ENCODE measurements at regions not wholly inside any gene's neighbourhood (a gene's known extent, or its start where the extent isn't known, plus 50 kb on each side); places are given as distances from the start of the nearest gene placed in this dataset.

DNA sequence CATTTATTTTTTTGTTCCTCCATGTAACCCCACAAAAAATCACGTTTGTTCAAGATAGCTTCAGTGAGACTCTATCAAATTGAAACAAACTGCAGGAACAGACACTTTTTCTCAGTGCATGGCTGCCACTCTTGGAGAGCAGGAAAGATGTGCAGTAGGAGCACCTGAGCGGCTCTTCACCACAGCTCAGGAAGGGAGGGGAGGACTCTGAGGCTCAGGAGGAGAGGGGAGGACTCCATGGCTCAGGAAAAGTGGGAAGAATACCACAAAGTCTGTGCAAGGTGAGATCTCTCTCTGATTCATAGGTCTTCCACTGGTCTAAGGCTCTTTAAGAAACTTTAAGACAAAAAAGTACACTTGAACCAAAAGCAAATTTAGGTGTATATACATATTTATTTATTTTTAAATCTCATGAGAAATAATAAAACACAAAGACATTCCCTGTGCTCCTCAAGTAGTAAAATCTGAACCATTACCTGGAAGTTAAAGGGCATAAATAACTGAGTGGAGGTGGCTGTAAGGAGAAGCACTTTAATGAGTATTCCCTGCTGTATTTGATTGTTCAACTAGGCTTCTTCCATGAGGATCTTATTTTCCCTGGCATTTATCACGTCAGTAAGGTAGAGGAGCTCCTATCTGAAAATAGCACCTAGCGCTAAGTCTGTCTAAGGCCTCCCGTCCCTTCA is 69.2 kb upstream of the CCN6 start:
- 66 to 80% methylated on average over 5 of the region's 5 CpGs for WGBS, 2 donors
- TF ChIP-seq, protein P1, sequence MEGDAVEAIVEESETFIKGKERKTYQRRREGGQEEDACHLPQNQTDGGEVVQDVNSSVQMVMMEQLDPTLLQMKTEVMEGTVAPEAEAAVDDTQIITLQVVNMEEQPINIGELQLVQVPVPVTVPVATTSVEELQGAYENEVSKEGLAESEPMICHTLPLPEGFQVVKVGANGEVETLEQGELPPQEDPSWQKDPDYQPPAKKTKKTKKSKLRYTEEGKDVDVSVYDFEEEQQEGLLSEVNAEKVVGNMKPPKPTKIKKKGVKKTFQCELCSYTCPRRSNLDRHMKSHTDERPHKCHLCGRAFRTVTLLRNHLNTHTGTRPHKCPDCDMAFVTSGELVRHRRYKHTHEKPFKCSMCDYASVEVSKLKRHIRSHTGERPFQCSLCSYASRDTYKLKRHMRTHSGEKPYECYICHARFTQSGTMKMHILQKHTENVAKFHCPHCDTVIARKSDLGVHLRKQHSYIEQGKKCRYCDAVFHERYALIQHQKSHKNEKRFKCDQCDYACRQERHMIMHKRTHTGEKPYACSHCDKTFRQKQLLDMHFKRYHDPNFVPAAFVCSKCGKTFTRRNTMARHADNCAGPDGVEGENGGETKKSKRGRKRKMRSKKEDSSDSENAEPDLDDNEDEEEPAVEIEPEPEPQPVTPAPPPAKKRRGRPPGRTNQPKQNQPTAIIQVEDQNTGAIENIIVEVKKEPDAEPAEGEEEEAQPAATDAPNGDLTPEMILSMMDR (IDR thresholded peaks at IDR 0.05) = no peak
- TF ChIP-seq POLR2A (IDR thresholded peaks at IDR 0.05) = no peak
- Histone ChIP-seq H3K9me3 (no peaks in the 10 kb centered on the region), H3K36me3 (no peaks in the 10 kb centered on the region), H3K4me3 (no peak overlapping the region), H3K4me1 (peaks cover 21 to 62% (median 25%) of the 10 kb centered on the region in 3 donors), H3K27ac (peak overlapping the region; percentile 34 to 66 (median 64)), H3K27me3 (no peaks in the 10 kb centered on the region)
- intact Hi-C loops (cut with DNase I) = no loop called here
- DNase-seq = no peak

DNA sequence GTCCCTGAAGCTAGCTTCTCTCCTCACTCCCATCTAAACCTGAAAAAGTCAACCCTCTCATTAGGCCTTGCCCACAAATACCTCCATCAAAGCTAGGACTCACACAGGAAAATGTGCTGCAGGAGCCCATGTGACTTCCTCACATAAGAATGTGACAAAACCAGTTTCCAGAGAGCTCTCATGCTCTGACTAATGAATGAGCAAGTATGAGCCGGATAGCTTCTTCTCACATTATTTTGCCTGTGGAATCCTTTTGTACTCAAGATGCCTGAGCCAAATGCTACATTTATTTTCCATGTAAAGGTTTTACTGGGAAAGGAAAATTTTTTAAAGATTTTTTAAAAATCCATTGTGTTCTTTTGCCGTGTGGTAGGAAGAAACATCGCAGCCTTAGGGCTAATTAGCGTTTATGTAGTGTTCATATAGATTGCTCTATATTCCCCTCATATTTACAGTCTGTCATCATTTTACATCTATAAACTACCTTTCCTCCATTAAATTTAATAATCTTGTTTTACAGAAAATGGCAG is 68.6 kb upstream of the CCN6 start:
- Histone ChIP-seq H3K27ac (peak overlapping the region; percentile 62 to 71 (median 68)), H3K4me1 (peaks cover 21 to 62% (median 25%) of the 10 kb centered on the region in 3 donors), H3K9me3 (no peaks in the 10 kb centered on the region), H3K4me3 (no peak overlapping the region), H3K27me3 (no peaks in the 10 kb centered on the region), H3K36me3 (no peaks in the 10 kb centered on the region)
- 29 to 60% methylated on average over 4 of the region's 4 CpGs for WGBS, 2 donors
- no peak for DNase-seq
- TF ChIP-seq POLR2A (IDR thresholded peaks at IDR 0.05) = no peak
- TF ChIP-seq, protein P1 (IDR thresholded peaks at IDR 0.05) = peak in 1 of 6 experiments; percentile 5
- intact Hi-C loops (cut with DNase I) = no loop called here

DNA sequence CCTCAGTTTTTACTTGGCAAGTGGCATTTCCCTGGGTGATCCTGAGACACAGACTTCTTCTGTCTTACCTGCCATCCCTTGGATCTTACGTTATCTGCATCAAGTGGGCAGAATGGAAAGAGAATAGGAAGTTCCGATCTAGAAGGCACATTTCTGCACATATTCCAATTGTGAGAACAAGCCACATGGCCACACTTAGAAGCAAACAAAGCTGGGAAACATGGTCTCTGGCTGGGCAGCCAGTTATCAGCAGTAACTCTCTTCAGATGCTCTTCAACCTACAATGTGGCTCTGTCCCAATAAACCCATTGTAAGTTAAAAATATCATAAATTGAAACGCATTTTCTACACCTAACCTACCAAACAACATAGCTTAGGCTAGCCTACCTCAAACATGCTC is 67.3 kb upstream of the CCN6 start:
- Histone ChIP-seq H3K36me3 (no peaks in the 10 kb centered on the region), H3K4me1 (peaks cover 21 to 62% (median 25%) of the 10 kb centered on the region in 3 donors), H3K9me3 (no peaks in the 10 kb centered on the region), H3K27ac (no peak overlapping the region), H3K4me3 (no peak overlapping the region), H3K27me3 (no peaks in the 10 kb centered on the region)
- TF ChIP-seq, protein P1 (IDR thresholded peaks at IDR 0.05) = no peak
- no peak for TF ChIP-seq POLR2A (IDR thresholded peaks at IDR 0.05)
- 89 to 97% methylated on average over 3 of the region's 3 CpGs for WGBS, 2 donors
- DNase-seq = no peak
- intact Hi-C loops (cut with DNase I) = no loop called here

DNA sequence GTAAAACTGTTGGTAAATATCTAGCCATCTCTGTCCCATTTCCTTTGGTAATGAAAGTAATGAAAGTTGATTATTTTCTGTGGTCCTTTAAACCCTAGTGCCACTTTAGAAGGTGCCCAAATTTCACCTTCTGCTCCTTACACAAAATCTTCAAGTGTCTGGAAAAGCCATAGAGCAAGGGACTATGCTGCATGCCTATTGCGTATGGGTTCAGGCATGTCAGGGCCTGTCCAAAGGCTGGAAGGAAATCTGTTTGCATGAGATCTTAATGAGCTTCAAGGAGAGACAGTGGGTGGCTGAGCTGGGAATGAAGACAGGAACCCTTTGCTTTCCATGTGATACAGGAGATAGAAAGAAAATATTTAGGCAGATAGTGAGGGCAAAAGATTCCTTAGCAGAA is 66.6 kb upstream of the CCN6 start:
- H3K9me3 ChIP-seq = no peaks in the 10 kb centered on the region
- no peaks in the 10 kb centered on the region for H3K27me3 ChIP-seq
- intact Hi-C loops (cut with DNase I) = no loop called here
- no peak overlapping the region for H3K4me3 ChIP-seq
- whole genome bisulfite sequencing, 2 donors = 43 to 45% methylated on average over 1 of the region's 1 CpG
- peaks cover 21 to 61% (median 25%) of the 10 kb centered on the region in 3 donors for H3K4me1 ChIP-seq
- TF ChIP-seq, protein P1 (IDR thresholded peaks at IDR 0.05) = no peak
- no peak for TF ChIP-seq POLR2A (IDR thresholded peaks at IDR 0.05)
- H3K27ac ChIP-seq = no peak overlapping the region
- no peaks in the 10 kb centered on the region for H3K36me3 ChIP-seq
- DNase-seq = no peak

DNA sequence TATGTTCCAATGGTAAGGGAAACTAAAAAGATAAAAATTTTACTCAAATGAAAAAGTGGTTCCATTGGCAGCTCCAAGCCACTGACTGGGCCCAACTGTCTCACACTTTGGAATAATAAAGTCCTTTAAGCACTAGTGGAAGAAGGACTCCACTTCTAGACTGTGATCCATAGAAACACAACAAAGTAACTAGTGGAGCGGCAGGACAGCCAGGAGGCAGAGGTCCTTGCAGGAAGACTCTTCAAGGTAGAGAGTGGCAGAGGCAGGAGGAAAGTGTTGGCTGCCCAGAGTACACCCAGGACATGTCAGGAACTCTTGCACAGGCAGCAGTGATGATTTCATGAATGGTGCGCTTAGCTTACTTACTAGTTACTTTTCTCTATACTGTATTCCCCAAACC is 65.0 kb upstream of the CCN6 start:
- no peaks in the 10 kb centered on the region for H3K36me3 ChIP-seq
- H3K4me1 ChIP-seq = peaks cover 16 to 46% (median 25%) of the 10 kb centered on the region in 3 donors
- 64 to 100% methylated on average over 2 of the region's 2 CpGs for WGBS, 2 donors
- intact Hi-C loops (cut with DNase I) = no loop called here
- TF ChIP-seq, protein P1 (IDR thresholded peaks at IDR 0.05) = no peak
- no peak for TF ChIP-seq POLR2A (IDR thresholded peaks at IDR 0.05)
- no peaks in the 10 kb centered on the region for H3K27me3 ChIP-seq
- H3K27ac ChIP-seq = no peak overlapping the region
- H3K9me3 ChIP-seq = no peaks in the 10 kb centered on the region
- H3K4me3 ChIP-seq = no peak overlapping the region
- no peak for DNase-seq
